Keratinocyte (primary cell): ENCODE measurements at regions not wholly inside any gene's neighbourhood (a gene's known extent, or its start where the extent isn't known, plus 50 kb on each side); places are given as distances from the start of the nearest gene placed in this dataset.

Experiments used
- EZH2 ChIP-seq: IDR thresholded peaks from one replicate; pipeline ENCODE4 v1.6.1; 2012; ENCODE audit warnings: inconsistent platforms, mild to moderate bottlenecking, low read length, moderate library complexity
- TF ChIP-seq, protein P1 (sequence below), 3 experiments: IDR thresholded peaks in 1 of 3; conservative IDR thresholded peaks in 1 of 3; optimal IDR thresholded peaks in 1 of 3; 2 replicates in 2 of 3; 3 replicates in 1 of 3; pipeline versions ENCODE3 to v1.5.1; 2011; ENCODE audit warnings: low read length in 3 of 3, mild to moderate bottlenecking in 3 of 3, moderate library complexity in 2 of 3, control low read depth in 1 of 3, inconsistent platforms in 1 of 3; ENCODE audit not compliant: insufficient read depth in 2 of 3; ENCODE audit errors: extremely low read depth in 1 of 3

DNA sequence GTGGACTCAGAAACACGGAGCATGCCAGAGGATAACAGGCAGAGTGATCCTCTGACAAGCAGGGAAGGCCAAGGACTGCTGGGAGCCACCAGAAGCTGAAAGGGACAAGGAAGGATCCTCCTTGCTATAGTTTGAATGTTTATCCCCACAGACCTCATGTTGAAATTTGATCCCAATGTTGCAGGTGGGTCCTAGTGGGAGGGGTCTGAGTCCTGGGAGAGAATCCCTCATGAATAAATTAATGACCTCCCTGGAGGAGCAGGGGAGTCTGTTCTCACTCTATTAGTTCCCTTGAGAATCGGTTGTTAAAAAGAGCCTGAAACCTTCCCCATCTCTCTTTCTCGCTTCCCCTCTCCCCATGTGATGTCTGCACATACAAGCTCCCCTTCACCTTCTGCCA is 124.4 kb downstream of the FBXO15 start:
- TF ChIP-seq, protein P1, sequence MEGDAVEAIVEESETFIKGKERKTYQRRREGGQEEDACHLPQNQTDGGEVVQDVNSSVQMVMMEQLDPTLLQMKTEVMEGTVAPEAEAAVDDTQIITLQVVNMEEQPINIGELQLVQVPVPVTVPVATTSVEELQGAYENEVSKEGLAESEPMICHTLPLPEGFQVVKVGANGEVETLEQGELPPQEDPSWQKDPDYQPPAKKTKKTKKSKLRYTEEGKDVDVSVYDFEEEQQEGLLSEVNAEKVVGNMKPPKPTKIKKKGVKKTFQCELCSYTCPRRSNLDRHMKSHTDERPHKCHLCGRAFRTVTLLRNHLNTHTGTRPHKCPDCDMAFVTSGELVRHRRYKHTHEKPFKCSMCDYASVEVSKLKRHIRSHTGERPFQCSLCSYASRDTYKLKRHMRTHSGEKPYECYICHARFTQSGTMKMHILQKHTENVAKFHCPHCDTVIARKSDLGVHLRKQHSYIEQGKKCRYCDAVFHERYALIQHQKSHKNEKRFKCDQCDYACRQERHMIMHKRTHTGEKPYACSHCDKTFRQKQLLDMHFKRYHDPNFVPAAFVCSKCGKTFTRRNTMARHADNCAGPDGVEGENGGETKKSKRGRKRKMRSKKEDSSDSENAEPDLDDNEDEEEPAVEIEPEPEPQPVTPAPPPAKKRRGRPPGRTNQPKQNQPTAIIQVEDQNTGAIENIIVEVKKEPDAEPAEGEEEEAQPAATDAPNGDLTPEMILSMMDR (optimal IDR thresholded peaks at IDR 0.05 in 1 of 3, IDR thresholded peaks at IDR 0.05 in 1 of 3, conservative IDR thresholded peaks at IDR 0.05 in 1 of 3; ENCODE audit: extremely low read depth in 1 of 3, insufficient read depth in 2 of 3, low read length in 3 of 3) = no peak
- TF ChIP-seq EZH2 = no peak
